ENCODE measurements at regions not wholly inside any gene's neighbourhood (a gene's known extent, or its start where the extent isn't known, plus 50 kb on each side); places are given as distances from the start of the nearest gene placed in this dataset.

DNA sequence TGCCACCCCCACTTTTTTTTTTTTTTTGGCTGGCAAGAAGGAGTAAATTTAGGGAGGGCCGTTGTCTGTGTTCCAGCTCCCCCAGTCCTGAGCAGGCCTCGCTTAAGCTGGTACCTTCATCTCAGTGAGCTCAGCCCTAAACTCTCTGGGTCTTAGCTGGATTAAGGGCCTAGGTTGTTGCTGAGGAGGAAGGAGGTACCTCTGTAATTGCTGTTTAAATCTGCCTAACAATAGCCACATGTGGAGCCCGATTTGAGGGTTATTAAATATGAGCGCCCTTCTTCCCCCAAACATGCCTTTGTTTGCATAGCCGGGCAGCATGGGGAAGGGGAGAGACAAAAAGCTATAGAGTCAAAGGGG lies 179.0 kb upstream of the PITX1 start:
- TF ChIP-seq EZH2 (IDR thresholded peaks at IDR 0.05) = no peak
- no peak for TF ChIP-seq POLR2AphosphoS5 (IDR thresholded peaks at IDR 0.05; ENCODE audit: borderline replicate concordance, low read depth, low read length)

Measured in SK-N-MC (cell line).